ENCODE measurements at regions not wholly inside any gene's neighbourhood (a gene's known extent, or its start where the extent isn't known, plus 50 kb on each side); places are given as distances from the start of the nearest gene placed in this dataset.

DNA sequence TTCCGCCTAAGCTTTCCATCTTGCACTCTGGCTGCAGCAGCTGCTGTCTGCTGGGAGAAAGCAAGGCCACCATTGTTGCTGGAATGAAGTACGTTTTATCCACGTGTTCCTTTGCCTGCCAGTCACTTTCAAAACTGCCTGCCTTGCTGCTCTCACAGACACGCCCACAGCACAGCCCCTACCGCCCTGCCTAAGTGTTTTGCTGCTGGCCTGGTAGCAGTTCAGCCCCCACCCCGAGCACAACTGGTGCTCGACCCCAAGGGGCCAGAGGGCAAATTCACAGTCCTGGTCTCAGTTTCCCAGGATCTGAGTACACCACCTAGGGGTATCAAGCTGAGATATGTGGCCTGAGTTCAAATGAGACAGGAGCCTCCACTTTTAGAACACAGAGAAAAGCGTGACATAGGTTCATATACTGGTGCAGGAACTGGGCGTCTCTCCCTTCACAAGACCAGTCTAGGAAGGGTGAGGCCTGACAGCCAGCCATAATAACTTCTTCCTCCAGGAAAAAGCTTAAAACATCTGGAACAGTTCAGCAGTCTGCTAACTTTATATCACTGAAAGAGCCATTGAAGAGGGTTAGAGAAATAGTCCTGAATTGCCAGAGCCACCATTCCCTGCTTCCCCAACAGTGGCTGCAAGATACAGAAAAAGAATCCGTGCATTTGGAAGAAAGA, 1012.3 kb downstream of the ZPLD1 start:
- no peak overlapping the region for H3K9ac ChIP-seq (ENCODE audit: low read depth in 1 of 2, low read length in 2 of 2)
- H3K4me1 ChIP-seq (ENCODE audit: control insufficient read depth in 1 of 2, insufficient read depth in 2 of 2, low read length in 2 of 2), result no peaks in the 10 kb centered on the region
- H3K36me3 ChIP-seq (ENCODE audit: control insufficient read depth in 1 of 2, insufficient read depth in 2 of 2, low read length in 2 of 2), result no peaks in the 10 kb centered on the region
- no peak overlapping the region for H3K4me3 ChIP-seq (ENCODE audit: low read depth in 1 of 2, low read length in 2 of 2)
- H3K27ac ChIP-seq (ENCODE audit: low read depth, low read length), result no peak overlapping the region
- H3K9me3 ChIP-seq (ENCODE audit: control insufficient read depth in 1 of 2, low read length in 2 of 2), result peaks cover 4% of the 10 kb centered on the region in 2 donors
- no peaks in the 10 kb centered on the region for H3K27me3 ChIP-seq (ENCODE audit: control insufficient read depth in 1 of 2, insufficient read depth in 2 of 2, low read length in 2 of 2)

DNA sequence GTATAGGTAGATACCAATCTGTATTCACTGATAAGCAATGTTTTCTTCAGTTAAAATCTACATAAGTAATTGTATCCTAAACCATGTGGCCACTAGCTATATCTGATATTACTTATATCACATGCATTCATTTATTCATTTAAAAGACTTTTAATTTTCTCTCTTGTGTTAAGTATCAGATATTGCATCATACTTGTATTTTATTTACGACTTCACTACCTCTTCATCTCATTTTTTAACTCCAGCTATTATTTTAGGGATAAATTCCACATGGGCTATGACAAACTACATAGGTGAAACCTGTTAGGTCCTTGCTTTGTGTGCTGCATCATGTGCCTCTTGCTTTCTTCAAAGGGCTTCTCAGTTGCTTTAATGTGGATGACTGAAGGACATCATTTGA, 1018.3 kb downstream of the ZPLD1 start:
- Histone ChIP-seq H3K27ac (ENCODE audit: low read depth, low read length) (no peak overlapping the region), H3K4me3 (ENCODE audit: low read depth in 1 of 2, low read length in 2 of 2) (no peak overlapping the region), H3K9ac (ENCODE audit: low read depth in 1 of 2, low read length in 2 of 2) (no peak overlapping the region), H3K9me3 (ENCODE audit: control insufficient read depth in 1 of 2, low read length in 2 of 2) (peaks cover 0 to under 1% of the 10 kb centered on the region in 2 donors), H3K36me3 (ENCODE audit: control insufficient read depth in 1 of 2, insufficient read depth in 2 of 2, low read length in 2 of 2) (no peaks in the 10 kb centered on the region), H3K4me1 (ENCODE audit: control insufficient read depth in 1 of 2, insufficient read depth in 2 of 2, low read length in 2 of 2) (no peaks in the 10 kb centered on the region), H3K27me3 (ENCODE audit: control insufficient read depth in 1 of 2, insufficient read depth in 2 of 2, low read length in 2 of 2) (no peaks in the 10 kb centered on the region)

- H3K27me3 ChIP-seq (ENCODE audit: control insufficient read depth in 1 of 2, insufficient read depth in 2 of 2, low read length in 2 of 2), result no peaks in the 10 kb centered on the region
- peaks cover 0 to 3% of the 10 kb centered on the region in 2 donors for H3K9me3 ChIP-seq (ENCODE audit: control insufficient read depth in 1 of 2, low read length in 2 of 2)
- H3K4me1 ChIP-seq (ENCODE audit: control insufficient read depth in 1 of 2, insufficient read depth in 2 of 2, low read length in 2 of 2), result no peaks in the 10 kb centered on the region
- no peak overlapping the region for H3K9ac ChIP-seq (ENCODE audit: low read depth in 1 of 2, low read length in 2 of 2)
- no peaks in the 10 kb centered on the region for H3K36me3 ChIP-seq (ENCODE audit: control insufficient read depth in 1 of 2, insufficient read depth in 2 of 2, low read length in 2 of 2)
- no peak overlapping the region for H3K4me3 ChIP-seq (ENCODE audit: low read depth in 1 of 2, low read length in 2 of 2)
- no peak overlapping the region for H3K27ac ChIP-seq (ENCODE audit: low read depth, low read length)
Observed at GRCh38 chr3:103459815-103460214, 1025.0 kb downstream of the ZPLD1 start.

DNA sequence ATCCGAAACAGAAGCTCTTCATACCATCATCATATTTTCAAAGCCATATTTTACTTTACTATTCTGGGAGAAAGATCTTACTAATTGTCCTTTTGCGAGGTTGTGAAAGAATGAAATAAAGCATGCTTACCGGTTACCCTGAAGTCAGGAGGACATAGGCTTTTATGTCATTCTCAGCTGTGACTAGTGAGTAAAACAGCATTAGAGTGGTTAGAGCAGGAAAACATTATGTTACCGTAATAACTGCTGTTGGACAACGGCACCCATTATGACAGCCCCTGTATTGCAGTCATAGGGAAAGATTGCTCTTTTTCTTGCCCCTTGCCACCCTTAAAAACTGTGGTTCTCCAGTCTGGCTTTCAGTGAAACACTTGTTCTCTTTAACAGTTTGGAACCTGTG, 1035.7 kb downstream of the ZPLD1 start:
- no peaks in the 10 kb centered on the region for H3K36me3 ChIP-seq (ENCODE audit: control insufficient read depth in 1 of 2, insufficient read depth in 2 of 2, low read length in 2 of 2)
- H3K9ac ChIP-seq (ENCODE audit: low read depth in 1 of 2, low read length in 2 of 2), result no peak overlapping the region
- H3K4me1 ChIP-seq (ENCODE audit: control insufficient read depth in 1 of 2, insufficient read depth in 2 of 2, low read length in 2 of 2), result no peaks in the 10 kb centered on the region
- no peaks in the 10 kb centered on the region for H3K27me3 ChIP-seq (ENCODE audit: control insufficient read depth in 1 of 2, insufficient read depth in 2 of 2, low read length in 2 of 2)
- no peak overlapping the region for H3K4me3 ChIP-seq (ENCODE audit: low read depth in 1 of 2, low read length in 2 of 2)
- no peaks in the 10 kb centered on the region for H3K9me3 ChIP-seq (ENCODE audit: control insufficient read depth in 1 of 2, low read length in 2 of 2)
- no peak overlapping the region for H3K27ac ChIP-seq (ENCODE audit: low read depth, low read length)

DNA sequence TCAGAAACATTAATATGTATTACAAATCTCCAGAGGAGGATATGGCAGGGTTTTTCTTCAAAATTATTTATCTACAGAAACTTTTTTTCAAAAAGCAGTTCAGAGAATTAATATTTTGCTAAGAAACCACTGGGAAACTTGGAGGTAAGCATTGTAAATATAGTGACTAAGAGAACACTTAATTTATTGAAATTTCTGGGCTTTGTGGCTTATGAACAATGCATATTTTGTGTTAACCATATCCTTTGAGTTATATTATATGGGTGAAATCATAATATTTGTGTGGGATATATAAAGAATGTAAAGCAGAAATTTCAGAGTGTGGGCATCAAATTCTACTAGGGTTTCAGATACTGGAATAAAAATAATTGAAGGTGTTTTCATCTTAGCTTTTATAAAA, 1059.2 kb downstream of the ZPLD1 start:
- Histone ChIP-seq H3K9me3 (ENCODE audit: control insufficient read depth in 1 of 2, low read length in 2 of 2) (no peaks in the 10 kb centered on the region), H3K9ac (ENCODE audit: low read depth in 1 of 2, low read length in 2 of 2) (no peak overlapping the region), H3K36me3 (ENCODE audit: control insufficient read depth in 1 of 2, insufficient read depth in 2 of 2, low read length in 2 of 2) (no peaks in the 10 kb centered on the region), H3K27me3 (ENCODE audit: control insufficient read depth in 1 of 2, insufficient read depth in 2 of 2, low read length in 2 of 2) (no peaks in the 10 kb centered on the region), H3K4me1 (ENCODE audit: control insufficient read depth in 1 of 2, insufficient read depth in 2 of 2, low read length in 2 of 2) (no peaks in the 10 kb centered on the region), H3K4me3 (ENCODE audit: low read depth in 1 of 2, low read length in 2 of 2) (no peak overlapping the region), H3K27ac (ENCODE audit: low read depth, low read length) (no peak overlapping the region)

GRCh38 chr3:103494512-103494911, 1059.7 kb downstream of the ZPLD1 start:
- no peaks in the 10 kb centered on the region for H3K9me3 ChIP-seq (ENCODE audit: control insufficient read depth in 1 of 2, low read length in 2 of 2)
- H3K4me1 ChIP-seq (ENCODE audit: control insufficient read depth in 1 of 2, insufficient read depth in 2 of 2, low read length in 2 of 2), result no peaks in the 10 kb centered on the region
- no peak overlapping the region for H3K9ac ChIP-seq (ENCODE audit: low read depth in 1 of 2, low read length in 2 of 2)
- H3K27ac ChIP-seq (ENCODE audit: low read depth, low read length), result no peak overlapping the region
- no peaks in the 10 kb centered on the region for H3K27me3 ChIP-seq (ENCODE audit: control insufficient read depth in 1 of 2, insufficient read depth in 2 of 2, low read length in 2 of 2)
- no peak overlapping the region for H3K4me3 ChIP-seq (ENCODE audit: low read depth in 1 of 2, low read length in 2 of 2)
- no peaks in the 10 kb centered on the region for H3K36me3 ChIP-seq (ENCODE audit: control insufficient read depth in 1 of 2, insufficient read depth in 2 of 2, low read length in 2 of 2)

GRCh38 chr3:103495186-103495585, 1060.4 kb downstream of the ZPLD1 start:
- Histone ChIP-seq H3K27me3 (ENCODE audit: control insufficient read depth in 1 of 2, insufficient read depth in 2 of 2, low read length in 2 of 2) (no peaks in the 10 kb centered on the region), H3K4me3 (ENCODE audit: low read depth in 1 of 2, low read length in 2 of 2) (no peak overlapping the region), H3K36me3 (ENCODE audit: control insufficient read depth in 1 of 2, insufficient read depth in 2 of 2, low read length in 2 of 2) (no peaks in the 10 kb centered on the region), H3K27ac (ENCODE audit: low read depth, low read length) (no peak overlapping the region), H3K4me1 (ENCODE audit: control insufficient read depth in 1 of 2, insufficient read depth in 2 of 2, low read length in 2 of 2) (no peaks in the 10 kb centered on the region), H3K9me3 (ENCODE audit: control insufficient read depth in 1 of 2, low read length in 2 of 2) (no peaks in the 10 kb centered on the region), H3K9ac (ENCODE audit: low read depth in 1 of 2, low read length in 2 of 2) (no peak overlapping the region)

DNA sequence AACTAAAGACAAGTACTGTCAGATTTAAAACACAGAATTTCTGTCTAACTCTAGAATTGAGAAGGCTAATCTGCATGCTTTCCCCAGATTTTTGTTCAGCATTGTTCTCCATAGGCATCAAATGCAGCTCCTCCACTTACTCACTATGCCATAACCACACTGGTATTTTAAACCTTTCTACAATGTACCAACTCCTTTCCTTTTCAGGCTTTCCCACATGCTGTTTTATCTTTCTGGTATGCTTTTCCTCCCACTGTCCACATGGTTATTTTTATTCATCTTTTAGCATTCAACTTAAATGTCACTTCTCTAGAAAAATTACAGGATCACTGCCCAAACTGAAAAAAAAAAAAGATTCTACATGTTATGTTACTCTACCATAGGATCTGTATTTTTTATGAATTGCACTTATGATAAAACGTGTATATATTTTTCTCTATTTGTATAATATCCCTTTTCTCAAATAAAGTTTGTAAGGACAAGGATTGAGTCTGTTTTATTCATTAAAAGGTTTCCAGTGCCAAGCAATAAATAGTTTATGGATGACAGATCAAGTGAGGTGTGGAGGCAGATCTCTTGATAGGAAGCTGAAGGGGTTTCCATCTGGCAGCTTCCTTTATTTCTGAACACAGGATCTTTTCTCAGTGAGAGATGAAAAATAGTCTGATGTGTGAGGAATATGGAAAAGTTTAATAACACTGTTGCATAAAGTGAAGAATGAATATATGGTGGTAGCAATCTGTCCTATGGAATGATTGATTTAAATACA, 1064.5 kb downstream of the ZPLD1 start:
- H3K4me1 ChIP-seq (ENCODE audit: control insufficient read depth in 1 of 2, insufficient read depth in 2 of 2, low read length in 2 of 2), result no peaks in the 10 kb centered on the region
- no peak overlapping the region for H3K4me3 ChIP-seq (ENCODE audit: low read depth in 1 of 2, low read length in 2 of 2)
- peaks cover 0 to 4% of the 10 kb centered on the region in 2 donors for H3K9me3 ChIP-seq (ENCODE audit: control insufficient read depth in 1 of 2, low read length in 2 of 2)
- H3K36me3 ChIP-seq (ENCODE audit: control insufficient read depth in 1 of 2, insufficient read depth in 2 of 2, low read length in 2 of 2), result no peaks in the 10 kb centered on the region
- no peak overlapping the region for H3K27ac ChIP-seq (ENCODE audit: low read depth, low read length)
- H3K9ac ChIP-seq (ENCODE audit: low read depth in 1 of 2, low read length in 2 of 2), result no peak overlapping the region
- H3K27me3 ChIP-seq (ENCODE audit: control insufficient read depth in 1 of 2, insufficient read depth in 2 of 2, low read length in 2 of 2), result no peaks in the 10 kb centered on the region

DNA sequence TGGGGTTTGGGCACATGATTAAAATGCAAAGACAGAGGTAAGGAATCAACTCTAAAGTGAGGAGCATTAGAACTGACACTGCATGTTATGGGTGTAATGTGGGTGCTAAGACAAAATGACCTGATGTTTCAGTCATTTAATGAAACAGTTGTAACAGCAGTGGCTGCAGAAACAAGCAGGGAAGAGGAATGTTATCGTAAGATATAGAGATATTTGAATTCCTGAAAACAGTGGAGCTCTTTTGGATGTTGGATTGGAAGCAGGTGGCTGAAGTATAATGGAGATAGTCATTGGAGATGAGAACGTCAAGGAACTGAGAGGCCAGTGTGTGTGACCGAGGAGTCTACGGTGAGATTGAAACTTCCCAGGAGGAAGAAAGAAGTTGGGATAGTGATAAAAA, 1065.2 kb downstream of the ZPLD1 start:
- Histone ChIP-seq H3K9me3 (ENCODE audit: control insufficient read depth in 1 of 2, low read length in 2 of 2) (peaks cover 0 to 4% of the 10 kb centered on the region in 2 donors), H3K9ac (ENCODE audit: low read depth in 1 of 2, low read length in 2 of 2) (no peak overlapping the region), H3K4me3 (ENCODE audit: low read depth in 1 of 2, low read length in 2 of 2) (no peak overlapping the region), H3K27ac (ENCODE audit: low read depth, low read length) (no peak overlapping the region), H3K36me3 (ENCODE audit: control insufficient read depth in 1 of 2, insufficient read depth in 2 of 2, low read length in 2 of 2) (no peaks in the 10 kb centered on the region), H3K27me3 (ENCODE audit: control insufficient read depth in 1 of 2, insufficient read depth in 2 of 2, low read length in 2 of 2) (no peaks in the 10 kb centered on the region), H3K4me1 (ENCODE audit: control insufficient read depth in 1 of 2, insufficient read depth in 2 of 2, low read length in 2 of 2) (no peaks in the 10 kb centered on the region)

GRCh38 chr3:103510760-103511159, 1075.9 kb downstream of the ZPLD1 start:
- H3K9ac ChIP-seq (ENCODE audit: low read depth in 1 of 2, low read length in 2 of 2), result no peak overlapping the region
- H3K9me3 ChIP-seq (ENCODE audit: control insufficient read depth in 1 of 2, low read length in 2 of 2), result no peaks in the 10 kb centered on the region
- H3K27ac ChIP-seq (ENCODE audit: low read depth, low read length), result no peak overlapping the region
- no peak overlapping the region for H3K4me3 ChIP-seq (ENCODE audit: low read depth in 1 of 2, low read length in 2 of 2)
- no peaks in the 10 kb centered on the region for H3K36me3 ChIP-seq (ENCODE audit: control insufficient read depth in 1 of 2, insufficient read depth in 2 of 2, low read length in 2 of 2)
- H3K27me3 ChIP-seq (ENCODE audit: control insufficient read depth in 1 of 2, insufficient read depth in 2 of 2, low read length in 2 of 2), result no peaks in the 10 kb centered on the region
- H3K4me1 ChIP-seq (ENCODE audit: control insufficient read depth in 1 of 2, insufficient read depth in 2 of 2, low read length in 2 of 2), result no peaks in the 10 kb centered on the region
